ENCODE measurements at regions not wholly inside any gene's neighbourhood (a gene's known extent, or its start where the extent isn't known, plus 50 kb on each side); places are given as distances from the start of the nearest gene placed in this dataset. TPM values are rescaled to one million over a fixed set of nuclear protein-coding genes. Genes with fewer than 3 reads are reported as not detected.

DNA sequence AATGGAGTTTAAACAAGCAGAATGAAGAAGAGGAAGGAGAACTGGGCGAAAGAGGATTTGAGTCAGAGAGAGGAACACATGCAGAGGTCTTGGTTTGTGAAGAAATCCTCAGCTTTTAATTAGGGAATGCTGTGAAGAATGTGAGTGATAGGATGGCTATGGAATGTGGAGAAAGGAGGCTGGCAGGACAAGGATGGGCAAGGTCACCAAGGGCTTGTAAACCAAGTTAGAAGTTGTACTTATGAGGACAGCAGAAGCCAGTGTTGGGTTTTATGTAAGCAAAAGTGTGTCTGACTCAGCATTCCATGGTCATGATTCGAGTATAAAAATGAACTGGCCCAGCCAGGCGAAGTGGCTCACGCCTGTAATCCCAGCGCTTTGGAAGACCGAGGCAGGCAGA lies 60.0 kb upstream of the IL12A start:
- ChIA-PET POLR2A (no interaction called here), CTCF (interaction anchor here (0.7 kb wide), 1 partner anchor 60 kb away, joined by 3 read pairs; the partner anchor contains the start of gene IL12A)
- peaks cover 5% of the 10 kb centered on the region for H3K36me3 Mint-ChIP-seq
- H3K4me3 Mint-ChIP-seq: no peak overlapping the region
- H3K9me3 Mint-ChIP-seq: peaks cover 7% of the 10 kb centered on the region
- intact Hi-C loops (cut with micrococcal nuclease): no loop called here
- peaks cover 3% of the 10 kb centered on the region for H3K4me1 Mint-ChIP-seq (ENCODE audit: low read depth)
- no peak overlapping the region for H3K27ac Mint-ChIP-seq
- H3K27me3 Mint-ChIP-seq: peaks cover 4% of the 10 kb centered on the region
- DNase-seq: no peak

DNA sequence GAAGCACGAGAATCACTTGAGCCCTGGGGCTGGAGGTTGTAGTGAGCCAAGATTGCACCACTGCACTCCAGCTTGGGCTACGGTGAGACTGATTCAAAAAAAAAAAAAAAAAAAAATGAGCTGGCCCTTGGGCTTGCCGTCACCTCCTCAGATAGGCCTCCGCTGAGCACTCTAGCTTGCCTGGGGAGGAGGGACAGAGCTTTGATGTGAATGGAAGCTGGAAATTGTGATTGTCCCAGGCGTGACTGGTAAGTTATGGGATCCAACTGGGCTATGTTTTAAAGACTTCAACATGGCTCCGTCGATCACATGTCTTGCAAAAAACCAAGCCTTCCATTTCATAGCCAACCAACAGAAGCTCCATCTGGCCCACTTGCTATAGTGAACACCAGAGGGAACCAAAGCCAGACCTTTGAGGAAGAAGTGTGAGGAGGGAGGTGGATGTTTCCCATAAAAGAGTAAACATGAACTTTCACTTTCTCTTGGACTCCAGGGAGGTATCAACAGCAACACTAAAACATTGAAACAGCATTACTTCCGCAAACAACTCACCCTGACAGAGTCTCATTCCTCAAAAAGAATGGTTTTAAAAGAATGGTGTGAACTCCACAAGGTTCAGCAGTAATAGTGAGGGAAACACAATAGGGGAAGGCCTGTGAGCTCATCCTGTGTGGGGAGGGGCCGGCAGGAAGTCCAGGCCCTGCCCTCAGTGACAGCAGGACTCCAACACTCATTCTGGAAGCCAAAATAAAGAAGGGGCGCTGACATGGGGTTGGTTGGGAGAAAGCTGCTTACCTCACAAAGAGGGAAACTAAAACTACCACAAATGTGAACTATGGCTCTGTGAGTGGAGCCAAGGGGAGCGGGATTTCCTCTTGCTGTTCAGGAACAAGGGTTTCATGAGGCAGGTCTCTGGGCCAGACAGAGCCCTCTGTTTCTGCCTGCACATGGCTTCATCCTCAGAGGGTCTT lies 59.2 kb upstream of the IL12A start:
- H3K4me1 Mint-ChIP-seq (ENCODE audit: low read depth): peaks cover 3% of the 10 kb centered on the region
- intact Hi-C loops (cut with micrococcal nuclease): no loop called here
- ChIA-PET CTCF (interaction anchor here (0.7 kb wide), 1 partner anchor 59 kb away, joined by 3 read pairs; the partner anchor contains the start of gene IL12A), POLR2A (no interaction called here)
- H3K4me3 Mint-ChIP-seq: no peak overlapping the region
- peaks cover 4% of the 10 kb centered on the region for H3K27me3 Mint-ChIP-seq
- H3K27ac Mint-ChIP-seq: no peak overlapping the region
- H3K36me3 Mint-ChIP-seq: peaks cover 6% of the 10 kb centered on the region
- DNase-seq: peak; percentile 15
- H3K9me3 Mint-ChIP-seq: peaks cover 15% of the 10 kb centered on the region

DNA sequence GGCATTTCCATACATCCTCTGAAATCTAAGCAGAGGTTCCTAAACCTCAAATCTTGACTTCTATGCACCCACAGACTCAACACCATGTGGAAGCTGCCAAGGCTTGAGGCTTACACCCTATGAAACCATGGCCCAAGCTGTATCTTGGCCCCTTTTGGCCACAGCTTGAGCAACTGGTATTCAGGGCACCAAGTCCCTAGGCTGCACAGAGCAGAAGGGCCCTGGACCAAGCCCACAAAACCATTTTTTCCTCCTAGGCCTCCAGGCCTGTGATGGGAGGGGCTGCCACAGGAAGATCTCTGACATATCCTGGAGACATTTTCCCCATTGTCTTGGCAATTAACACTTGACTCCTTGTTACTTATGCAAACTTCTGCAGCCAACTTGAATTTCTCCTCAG lies 54.4 kb upstream of the IL12A start:
- CTCF ChIA-PET: no interaction called here
- Mint-ChIP-seq H3K36me3 (peaks cover 12% of the 10 kb centered on the region), H3K4me3 (no peak overlapping the region), H3K9me3 (peaks cover 22% of the 10 kb centered on the region), H3K27me3 (peaks cover 7% of the 10 kb centered on the region), H3K27ac (no peak overlapping the region), H3K4me1 (ENCODE audit: low read depth) (peaks cover 3% of the 10 kb centered on the region)
- DNase-seq: no peak
- intact Hi-C loops (cut with micrococcal nuclease): no loop called here
- POLR2A ChIA-PET: no interaction called here

DNA sequence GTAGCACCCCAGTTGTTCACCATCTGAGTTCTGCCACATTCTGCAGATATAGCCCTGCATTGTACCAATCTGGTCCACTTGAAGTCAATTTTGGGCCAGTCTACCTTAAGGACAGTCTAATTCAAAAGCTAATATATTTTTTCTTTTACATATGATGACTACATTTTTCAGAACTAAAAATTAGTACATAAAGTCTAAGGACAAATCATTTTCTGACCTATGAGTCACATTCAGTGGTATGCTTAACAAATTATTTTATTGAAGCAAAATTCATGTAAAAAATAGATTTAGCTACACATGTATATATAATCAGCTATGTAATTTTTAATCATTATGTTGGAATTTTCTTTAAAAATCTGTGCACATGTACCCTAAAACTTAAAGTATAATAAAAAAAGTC lies 52.1 kb upstream of the IL12A start:
- Mint-ChIP-seq H3K36me3 (peaks cover 12% of the 10 kb centered on the region), H3K4me3 (no peak overlapping the region), H3K27me3 (peaks cover 5% of the 10 kb centered on the region), H3K9me3 (peaks cover 22% of the 10 kb centered on the region), H3K4me1 (ENCODE audit: low read depth) (peaks cover under 1% of the 10 kb centered on the region), H3K27ac (no peak overlapping the region)
- DNase-seq: no peak
- CTCF ChIA-PET: interaction anchor here (0.6 to 1.3 kb wide), 2 partner anchors 53 to 1237 kb away, joined by 3 read pairs; no protein-coding TSS in a partner anchor
- POLR2A ChIA-PET: no interaction called here
- intact Hi-C loops (cut with micrococcal nuclease): no loop called here

DNA sequence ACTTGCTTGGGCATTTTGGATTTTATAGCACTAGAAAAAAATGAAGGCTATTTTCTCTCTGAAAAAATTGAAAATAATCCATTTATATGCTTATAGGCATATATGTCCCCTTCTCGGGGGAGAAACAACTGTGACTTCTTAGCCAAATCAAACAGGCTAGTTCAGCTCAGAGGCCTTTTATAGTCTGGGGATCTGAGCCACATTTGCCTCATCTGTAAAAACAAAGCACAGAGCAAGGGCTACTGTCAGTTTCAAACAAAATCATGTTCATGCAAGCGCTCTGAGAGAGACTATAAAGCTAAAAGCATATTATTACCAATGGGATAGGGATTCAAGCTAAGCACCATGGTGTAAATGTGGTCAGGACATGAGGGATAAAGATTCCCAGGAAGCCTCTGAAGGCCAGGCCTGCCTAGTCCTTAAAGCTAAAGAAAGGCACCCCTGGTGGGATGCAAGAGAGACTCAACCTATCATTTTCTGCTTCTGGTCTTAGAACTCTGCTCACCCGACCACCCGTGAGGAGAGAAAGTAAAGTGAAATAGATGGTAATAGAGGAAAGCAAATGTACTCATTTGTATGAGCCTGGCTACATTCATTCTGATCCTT lies 51.0 kb upstream of the IL12A start:
- ChIA-PET CTCF (no interaction called here), POLR2A (no interaction called here)
- Mint-ChIP-seq H3K36me3 (peaks cover 12% of the 10 kb centered on the region), H3K4me3 (no peak overlapping the region), H3K27ac (no peak overlapping the region), H3K27me3 (peaks cover 3% of the 10 kb centered on the region), H3K4me1 (ENCODE audit: low read depth) (peaks cover 4% of the 10 kb centered on the region), H3K9me3 (peaks cover 22% of the 10 kb centered on the region)
- intact Hi-C loops (cut with micrococcal nuclease): no loop called here
- DNase-seq: no peak

DNA sequence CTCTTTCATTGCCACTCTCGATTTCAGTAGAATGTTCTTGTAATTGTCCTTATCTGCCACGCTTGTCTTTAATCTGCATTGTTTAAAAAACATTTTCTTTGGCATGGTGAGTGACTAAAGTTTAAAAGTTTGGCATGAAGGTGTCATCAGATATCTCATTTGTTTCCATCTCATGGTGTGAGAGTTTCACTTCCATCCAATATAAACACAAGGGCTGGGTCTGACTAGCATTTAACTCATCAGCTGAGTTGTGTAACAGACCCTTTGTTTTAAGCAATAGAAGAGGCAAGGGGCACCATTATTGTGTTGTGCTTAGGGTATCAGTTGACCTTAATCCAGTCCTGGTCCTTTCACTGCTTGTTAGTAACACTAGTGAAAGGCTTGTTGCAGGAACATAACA lies 49.9 kb upstream of the IL12A start:
- ChIA-PET POLR2A (no interaction called here), CTCF (no interaction called here)
- Mint-ChIP-seq H3K36me3 (peaks cover 7% of the 10 kb centered on the region), H3K4me3 (no peak overlapping the region), H3K27ac (no peak overlapping the region), H3K27me3 (peaks cover 5% of the 10 kb centered on the region), H3K9me3 (peaks cover 14% of the 10 kb centered on the region), H3K4me1 (ENCODE audit: low read depth) (peaks cover 4% of the 10 kb centered on the region)
- no peak for DNase-seq
- intact Hi-C loops (cut with micrococcal nuclease): no loop called here

Small RNA genes lying in the stretch of these regions (microRNA-seq; reads per million reads assigned to microRNA genes)
- not detected for gene MIR3919 (ENCODE audit: borderline microRNAs expressed, borderline number of aligned reads, borderline replicate concordance)

All from activated CD4-positive, alpha-beta memory T cell treated with anti-CD3 and anti-CD28 coated beads for 36 hours (primary cell).